Fibroblast of lung (primary cell): ENCODE measurements at regions not wholly inside any gene's neighbourhood (a gene's known extent, or its start where the extent isn't known, plus 50 kb on each side); places are given as distances from the start of the nearest gene placed in this dataset.

Experiments used
- DNase-seq, 2 donors: peaks; one replicate each; pipeline versions ENCODE4 v3.0.0 to v3.0.0-alpha.2; 2010; ENCODE audit warnings: low read depth in 2 of 2
- H2AFZ ChIP-seq: 2 replicates; pipeline ENCODE4 v1.5.1; 2012; ENCODE audit warnings: low read length, control low read depth, inconsistent platforms
- H3K27ac ChIP-seq: 2 replicates; pipeline ENCODE4 v1.5.1; 2011; ENCODE audit warnings: low read length, control low read depth; ENCODE audit not compliant: insufficient read depth
- H3K27me3 ChIP-seq: 2 replicates; pipeline ENCODE4 v1.5.1; 2011; ENCODE audit warnings: mild to moderate bottlenecking, low read length; ENCODE audit not compliant: control insufficient read depth, insufficient read depth
- H3K36me3 ChIP-seq: 2 replicates; pipeline ENCODE4 v1.5.1; 2011; ENCODE audit warnings: low read length; ENCODE audit not compliant: control insufficient read depth, insufficient read depth
- H3K4me1 ChIP-seq: 2 replicates; pipeline ENCODE4 v1.5.1; 2011; ENCODE audit warnings: low read length; ENCODE audit not compliant: control insufficient read depth, insufficient read depth; ENCODE audit errors: extremely low read depth
- H3K4me2 ChIP-seq: 2 replicates; pipeline ENCODE4 v1.5.1; 2011; ENCODE audit warnings: low read length, control low read depth; ENCODE audit not compliant: insufficient read depth; ENCODE audit errors: extremely low read depth
- H3K4me3 ChIP-seq, 4 experiments: fragments of 200-600 bp in 1 of 4; sonication (generic) in 1 of 4; replicated peaks in 1 of 4; 2 replicates each; pipeline ENCODE4 v1.5.1; 2011 to 2016; ENCODE audit warnings: low read length in 4 of 4, low read depth in 3 of 4, mild to moderate bottlenecking in 3 of 4, control low read depth in 2 of 4, inconsistent platforms in 1 of 4, mixed read lengths in 1 of 4; ENCODE audit not compliant: insufficient read depth in 1 of 4; ENCODE audit errors: control extremely low read depth in 1 of 4
- H3K79me2 ChIP-seq: 2 replicates; pipeline ENCODE4 v1.5.1; 2012; ENCODE audit warnings: mild to moderate bottlenecking, low read length, inconsistent platforms; ENCODE audit not compliant: control insufficient read depth, insufficient read depth
- H3K9ac ChIP-seq: 2 replicates; pipeline ENCODE4 v1.5.1; 2011; ENCODE audit warnings: mild to moderate bottlenecking, low read length, control low read depth; ENCODE audit not compliant: insufficient read depth
- H3K9me3 ChIP-seq: 2 replicates; pipeline ENCODE4 v1.5.1; 2012; ENCODE audit warnings: low read depth, low read length; ENCODE audit not compliant: control insufficient read depth, insufficient read depth
- H4K20me1 ChIP-seq: 2 replicates; pipeline ENCODE4 v1.5.1; 2011; ENCODE audit warnings: low read length; ENCODE audit not compliant: control insufficient read depth, insufficient read depth; ENCODE audit errors: extremely low read depth
- EZH2 ChIP-seq: IDR thresholded peaks from 2 replicates; pipeline ENCODE4 v1.5.1; 2012; ENCODE audit warnings: low read length, control low read depth, mild to moderate bottlenecking; ENCODE audit errors: missing control alignments
- TF ChIP-seq, protein P1 (sequence below), 2 donors: IDR thresholded peaks in 1 of 2; conservative IDR thresholded peaks in 1 of 2; 1 replicate in 1 of 2; 2 replicates in 1 of 2; pipeline ENCODE4 v1.5.1; 2011 to 2012; ENCODE audit warnings: low read length in 2 of 2, control low read depth in 1 of 2, inconsistent platforms in 1 of 2, low read depth in 1 of 2, mild to moderate bottlenecking in 1 of 2

DNA sequence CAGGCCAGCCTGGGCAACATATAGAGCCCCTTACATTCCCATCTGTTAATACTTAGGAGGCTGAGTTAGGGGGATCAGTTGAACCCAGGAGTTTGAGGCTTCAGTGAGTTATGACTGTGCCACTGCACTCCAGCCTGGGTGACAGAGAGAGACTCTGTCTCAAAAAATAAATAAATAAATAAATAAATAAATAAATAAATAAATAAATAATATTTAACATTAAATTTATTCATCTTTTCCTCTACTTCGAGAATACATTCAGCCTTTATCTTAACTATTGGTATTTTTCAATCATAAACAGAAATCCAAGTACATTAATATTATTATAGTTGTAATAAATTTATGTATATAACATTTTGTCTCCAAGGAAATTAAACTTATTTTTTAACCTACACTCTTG, 1227.7 kb upstream of the GJE1 start:
- no peak overlapping the region for H3K9ac ChIP-seq
- no peaks in the 10 kb centered on the region for H3K9me3 ChIP-seq
- no peak overlapping the region for H3K4me2 ChIP-seq
- DNase-seq = no peak
- no peak overlapping the region for H3K4me3 ChIP-seq
- no peaks in the 10 kb centered on the region for H3K36me3 ChIP-seq
- no peaks in the 10 kb centered on the region for H3K79me2 ChIP-seq
- no peak overlapping the region for H2AFZ ChIP-seq
- peaks cover 3% of the 10 kb centered on the region for H3K4me1 ChIP-seq
- H3K27me3 ChIP-seq = no peaks in the 10 kb centered on the region
- no peaks in the 10 kb centered on the region for H4K20me1 ChIP-seq
- no peak overlapping the region for H3K27ac ChIP-seq
- TF ChIP-seq EZH2 = no peak
- TF ChIP-seq, protein P1, sequence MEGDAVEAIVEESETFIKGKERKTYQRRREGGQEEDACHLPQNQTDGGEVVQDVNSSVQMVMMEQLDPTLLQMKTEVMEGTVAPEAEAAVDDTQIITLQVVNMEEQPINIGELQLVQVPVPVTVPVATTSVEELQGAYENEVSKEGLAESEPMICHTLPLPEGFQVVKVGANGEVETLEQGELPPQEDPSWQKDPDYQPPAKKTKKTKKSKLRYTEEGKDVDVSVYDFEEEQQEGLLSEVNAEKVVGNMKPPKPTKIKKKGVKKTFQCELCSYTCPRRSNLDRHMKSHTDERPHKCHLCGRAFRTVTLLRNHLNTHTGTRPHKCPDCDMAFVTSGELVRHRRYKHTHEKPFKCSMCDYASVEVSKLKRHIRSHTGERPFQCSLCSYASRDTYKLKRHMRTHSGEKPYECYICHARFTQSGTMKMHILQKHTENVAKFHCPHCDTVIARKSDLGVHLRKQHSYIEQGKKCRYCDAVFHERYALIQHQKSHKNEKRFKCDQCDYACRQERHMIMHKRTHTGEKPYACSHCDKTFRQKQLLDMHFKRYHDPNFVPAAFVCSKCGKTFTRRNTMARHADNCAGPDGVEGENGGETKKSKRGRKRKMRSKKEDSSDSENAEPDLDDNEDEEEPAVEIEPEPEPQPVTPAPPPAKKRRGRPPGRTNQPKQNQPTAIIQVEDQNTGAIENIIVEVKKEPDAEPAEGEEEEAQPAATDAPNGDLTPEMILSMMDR (conservative IDR thresholded peaks at IDR 0.05 in 1 of 2, IDR thresholded peaks at IDR 0.05 in 1 of 2; ENCODE audit: low read depth in 1 of 2, low read length in 2 of 2) = no peak

DNA sequence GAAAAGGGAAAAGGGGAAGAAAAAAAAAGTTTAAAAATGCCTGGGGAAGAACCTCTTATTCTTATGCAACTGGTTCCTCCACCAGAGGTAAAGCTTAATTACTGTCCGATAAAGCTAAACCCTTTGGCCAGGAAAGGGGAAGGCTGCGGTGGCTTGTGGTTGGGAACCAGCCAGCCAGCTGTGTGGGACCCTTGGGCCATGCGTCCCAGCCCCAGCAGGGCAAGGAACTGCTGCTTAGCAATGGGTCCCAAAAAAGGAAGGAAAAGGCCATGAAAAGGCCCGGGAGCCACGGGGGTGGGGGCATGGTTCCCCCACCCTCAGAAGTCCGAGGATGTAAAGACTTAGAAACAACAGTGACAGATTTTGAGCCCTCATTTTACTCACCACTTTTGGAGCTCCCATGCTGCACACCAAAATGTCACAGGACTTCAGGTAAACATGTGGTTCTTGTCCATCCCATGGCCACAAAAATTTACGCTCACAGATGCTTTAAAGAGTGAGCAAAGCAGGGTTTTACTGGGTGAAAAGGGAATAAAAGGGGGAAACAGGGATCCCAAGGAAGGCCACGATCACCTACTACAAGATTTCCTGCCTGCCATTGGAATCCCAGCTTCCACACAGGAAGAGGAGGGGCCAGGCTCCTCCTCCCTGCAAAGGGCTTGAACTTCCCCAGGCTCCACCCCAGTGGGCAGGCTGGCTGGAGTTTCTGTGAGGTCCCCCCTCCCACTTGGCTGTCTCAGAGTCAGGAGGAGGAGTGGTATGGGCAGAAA, 1234.7 kb upstream of the GJE1 start:
- H3K27me3 ChIP-seq = no peaks in the 10 kb centered on the region
- H3K9ac ChIP-seq = no peak overlapping the region
- H3K79me2 ChIP-seq = no peaks in the 10 kb centered on the region
- no peaks in the 10 kb centered on the region for H3K9me3 ChIP-seq
- DNase-seq = no peak
- H3K4me3 ChIP-seq = no peak overlapping the region
- no peak overlapping the region for H3K4me2 ChIP-seq
- no peak overlapping the region for H2AFZ ChIP-seq
- H3K4me1 ChIP-seq = no peaks in the 10 kb centered on the region
- no peak overlapping the region for H3K27ac ChIP-seq
- no peaks in the 10 kb centered on the region for H3K36me3 ChIP-seq
- H4K20me1 ChIP-seq = no peaks in the 10 kb centered on the region
- no peak for TF ChIP-seq EZH2

DNA sequence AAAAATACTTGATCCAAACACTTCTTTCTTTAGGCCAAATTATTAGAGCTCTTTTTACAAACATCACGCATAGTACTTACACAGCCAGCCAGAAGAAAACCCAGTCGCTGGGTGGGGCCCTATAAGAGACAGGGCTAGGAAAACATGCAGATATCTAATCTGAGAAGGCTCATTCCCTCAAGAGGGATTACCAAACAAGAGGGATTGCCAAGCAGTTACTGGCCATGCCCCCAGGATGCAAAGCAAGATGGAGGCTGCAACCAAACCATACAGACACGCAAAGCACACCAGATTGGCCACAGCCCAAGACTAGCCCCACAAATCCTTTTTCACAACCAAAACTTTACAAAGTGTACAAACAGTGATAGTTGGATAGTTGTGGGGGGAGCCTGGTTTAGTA, 1235.4 kb upstream of the GJE1 start:
- no peak for DNase-seq
- no peaks in the 10 kb centered on the region for H3K4me1 ChIP-seq
- H3K4me3 ChIP-seq = no peak overlapping the region
- H3K79me2 ChIP-seq = no peaks in the 10 kb centered on the region
- no peaks in the 10 kb centered on the region for H3K36me3 ChIP-seq
- TF ChIP-seq, protein P1 (conservative IDR thresholded peaks at IDR 0.05 in 1 of 2, IDR thresholded peaks at IDR 0.05 in 1 of 2; ENCODE audit: low read depth in 1 of 2, low read length in 2 of 2) = no peak
- no peak for TF ChIP-seq EZH2
- no peaks in the 10 kb centered on the region for H4K20me1 ChIP-seq
- H3K9ac ChIP-seq = no peak overlapping the region
- no peak overlapping the region for H3K27ac ChIP-seq
- H3K9me3 ChIP-seq = no peaks in the 10 kb centered on the region
- no peak overlapping the region for H3K4me2 ChIP-seq
- no peak overlapping the region for H2AFZ ChIP-seq
- H3K27me3 ChIP-seq = no peaks in the 10 kb centered on the region
